ENCODE measurements at regions not wholly inside any gene's neighbourhood (a gene's known extent, or its start where the extent isn't known, plus 50 kb on each side); places are given as distances from the start of the nearest gene placed in this dataset.
"Not testable (repeated sequence)": the region's sequence is repeated elsewhere in the genome, so short reads cannot be mapped to it uniquely, and the experiment has no call there.

DNA sequence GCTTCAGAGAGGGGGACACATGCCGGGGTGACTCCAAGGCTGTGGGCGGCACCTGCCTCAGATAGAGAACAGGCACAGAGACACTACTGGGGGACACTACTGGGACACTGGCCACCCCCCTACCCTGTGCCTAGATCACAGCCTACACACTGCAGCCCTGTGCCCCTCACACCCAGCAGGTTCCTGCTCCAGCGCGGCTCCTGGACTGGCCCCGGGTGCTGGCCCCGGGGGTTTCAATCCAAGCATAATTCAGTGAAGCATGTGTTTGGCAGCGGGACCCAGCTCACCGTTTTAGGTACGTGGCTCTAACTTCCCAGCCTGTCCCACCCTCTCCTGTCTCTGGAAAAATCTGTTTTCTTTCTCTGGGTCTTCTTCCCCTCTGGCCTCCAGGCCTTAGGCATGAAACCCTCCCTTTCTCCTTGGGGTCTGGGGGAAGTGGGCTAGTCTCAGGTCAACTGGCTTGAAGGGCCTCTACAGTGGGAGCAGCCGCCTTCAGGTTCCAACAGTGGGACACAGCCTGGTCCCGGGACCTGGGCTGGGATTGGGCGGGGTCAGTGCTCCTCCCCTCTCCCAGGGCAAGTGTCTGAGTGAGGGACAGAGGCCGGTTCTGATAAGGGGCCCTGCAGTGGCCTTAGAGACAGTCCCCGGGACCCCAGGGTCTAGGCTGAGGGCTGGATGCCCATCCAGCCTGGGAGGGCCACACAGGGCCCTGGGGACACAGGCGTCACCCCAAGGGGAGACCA, 98.8 kb downstream of the CRYBB2 start:
- H3K4me1 ChIP-seq, result no peaks in the 10 kb centered on the region
- no peak for DNase-seq
- no peaks in the 10 kb centered on the region for H3K9me3 ChIP-seq
- no peaks in the 10 kb centered on the region for H3K27me3 ChIP-seq
- peak in 2 of 8 donors; percentile 13 to 38 for ATAC-seq
- intact Hi-C loops (cut with DNase I), result loop anchor here in 1 of 10 donors (5.0 kb wide), 1 partner anchor 581 kb away; no protein-coding TSS in a partner anchor
- TF ChIP-seq, protein P1, sequence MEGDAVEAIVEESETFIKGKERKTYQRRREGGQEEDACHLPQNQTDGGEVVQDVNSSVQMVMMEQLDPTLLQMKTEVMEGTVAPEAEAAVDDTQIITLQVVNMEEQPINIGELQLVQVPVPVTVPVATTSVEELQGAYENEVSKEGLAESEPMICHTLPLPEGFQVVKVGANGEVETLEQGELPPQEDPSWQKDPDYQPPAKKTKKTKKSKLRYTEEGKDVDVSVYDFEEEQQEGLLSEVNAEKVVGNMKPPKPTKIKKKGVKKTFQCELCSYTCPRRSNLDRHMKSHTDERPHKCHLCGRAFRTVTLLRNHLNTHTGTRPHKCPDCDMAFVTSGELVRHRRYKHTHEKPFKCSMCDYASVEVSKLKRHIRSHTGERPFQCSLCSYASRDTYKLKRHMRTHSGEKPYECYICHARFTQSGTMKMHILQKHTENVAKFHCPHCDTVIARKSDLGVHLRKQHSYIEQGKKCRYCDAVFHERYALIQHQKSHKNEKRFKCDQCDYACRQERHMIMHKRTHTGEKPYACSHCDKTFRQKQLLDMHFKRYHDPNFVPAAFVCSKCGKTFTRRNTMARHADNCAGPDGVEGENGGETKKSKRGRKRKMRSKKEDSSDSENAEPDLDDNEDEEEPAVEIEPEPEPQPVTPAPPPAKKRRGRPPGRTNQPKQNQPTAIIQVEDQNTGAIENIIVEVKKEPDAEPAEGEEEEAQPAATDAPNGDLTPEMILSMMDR (IDR thresholded peaks at IDR 0.05), result no peak
- no peak overlapping the region for H3K4me3 ChIP-seq
- WGBS, 2 donors, result 66 to 82% methylated on average over 13 to 15 of the region's 15 CpGs
- H3K27ac ChIP-seq, result no peak overlapping the region
- no peaks in the 10 kb centered on the region for H3K36me3 ChIP-seq

DNA sequence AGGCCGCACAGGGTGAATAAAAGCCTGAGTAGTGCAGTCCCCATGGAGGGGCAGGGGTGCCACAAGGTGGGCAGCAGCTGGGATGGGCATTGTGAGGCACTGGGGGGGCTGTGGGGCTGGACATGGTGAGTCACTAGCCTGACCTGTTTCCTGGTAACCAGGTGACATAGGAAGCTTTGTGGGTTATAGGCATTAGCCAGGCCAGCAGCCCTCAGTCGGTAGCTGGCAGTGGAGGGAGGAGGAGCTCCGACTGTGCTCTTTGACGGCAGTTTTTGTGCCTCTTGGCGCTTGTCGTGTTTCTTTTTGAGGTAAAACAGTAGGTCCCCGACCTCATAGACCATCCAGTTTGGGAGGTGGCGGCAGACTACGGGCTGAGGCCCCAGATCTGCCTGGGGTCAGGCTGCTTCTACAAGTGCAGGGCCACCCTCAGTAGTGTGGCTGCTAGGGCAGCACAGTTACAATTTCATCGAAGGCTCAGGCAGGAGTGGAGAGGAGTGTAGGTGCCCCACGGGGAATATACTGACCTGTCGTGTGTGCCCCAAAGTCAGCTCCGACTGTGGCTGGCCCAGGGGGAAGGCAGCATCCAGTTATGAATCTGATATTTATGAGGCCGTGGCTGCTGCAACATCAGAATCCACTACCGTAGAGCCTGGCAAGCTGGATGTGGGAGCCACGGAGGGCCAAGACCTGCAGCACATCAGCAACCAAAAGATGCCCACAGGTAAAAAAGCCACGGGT, 107.7 kb downstream of the CRYBB2 start:
- ATAC-seq (no peak), DNase-seq (no peak)
- H3K9me3 ChIP-seq, result no peaks in the 10 kb centered on the region
- H3K27ac ChIP-seq, result no peak overlapping the region
- peaks cover 0 to 5% (median 0%) of the 10 kb centered on the region in 7 donors for H3K27me3 ChIP-seq
- TF ChIP-seq, protein P1 (IDR thresholded peaks at IDR 0.05), result no peak
- no peak overlapping the region for H3K4me3 ChIP-seq
- no peaks in the 10 kb centered on the region for H3K4me1 ChIP-seq
- 81 to 88% methylated on average over 16 of the region's 17 CpGs for WGBS, 2 donors
- H3K36me3 ChIP-seq, result no peaks in the 10 kb centered on the region
- intact Hi-C loops (cut with DNase I), result no loop called here

DNA sequence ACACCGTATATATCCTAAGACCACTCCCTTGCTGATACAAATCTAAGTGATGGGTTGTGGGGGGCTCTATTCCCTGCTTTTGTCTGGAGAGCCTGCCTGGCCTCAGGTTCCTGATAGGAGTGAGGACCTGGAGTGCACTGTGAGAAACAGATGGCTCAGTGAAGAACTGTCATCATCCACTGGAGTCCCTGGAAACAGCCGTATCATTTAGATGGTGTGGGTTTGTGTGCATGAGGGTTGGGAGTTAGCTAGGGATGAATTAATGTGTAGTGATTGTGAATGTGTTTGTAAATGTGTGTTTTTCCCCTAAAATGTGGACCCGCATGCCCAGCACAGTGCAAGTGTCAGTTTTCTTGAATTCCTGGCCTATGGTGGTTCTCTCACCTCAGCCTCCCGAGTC, 111.6 kb downstream of the CRYBB2 start:
- Histone ChIP-seq H3K4me1 (no peaks in the 10 kb centered on the region), H3K27ac (no peak overlapping the region), H3K36me3 (no peaks in the 10 kb centered on the region), H3K27me3 (no peaks in the 10 kb centered on the region), H3K9me3 (peaks cover 0 to 6% (median 0%) of the 10 kb centered on the region in 11 donors), H3K4me3 (no peak overlapping the region)
- WGBS, 2 donors, result 85% methylated on average over 4 of the region's 4 CpGs
- intact Hi-C loops (cut with DNase I), result loop anchor here in 3 of 10 donors (5.0 to 10.0 kb wide), 3 partner anchors 94 to 126 kb away; no protein-coding TSS in a partner anchor
- DNase-seq, result no peak
- TF ChIP-seq, protein P1 (IDR thresholded peaks at IDR 0.05), result no peak
- ATAC-seq, result no peak

DNA sequence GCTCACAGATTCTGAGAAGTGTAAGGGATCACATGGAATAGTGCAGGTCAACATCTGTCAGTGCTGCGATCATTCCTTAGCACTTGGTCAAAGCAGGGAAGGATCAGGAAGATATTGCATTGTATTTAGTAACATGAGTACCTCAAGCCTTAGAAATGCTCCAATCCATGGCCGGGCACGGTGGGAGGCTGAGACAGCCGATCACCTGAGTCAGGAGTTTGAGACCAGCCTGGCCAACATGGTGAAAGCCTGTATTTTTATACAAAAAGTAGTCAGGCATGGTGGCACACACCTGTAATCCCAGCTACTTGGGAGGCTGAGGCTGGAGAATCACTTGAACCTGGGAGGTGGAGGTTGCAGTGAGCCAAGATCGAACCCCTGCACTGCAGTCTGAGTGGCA, 112.5 kb downstream of the CRYBB2 start:
- not testable (repeated sequence) for H3K36me3 ChIP-seq, ATAC-seq, H3K27ac ChIP-seq, H3K9me3 ChIP-seq, DNase-seq, H3K27me3 ChIP-seq, H3K4me1 ChIP-seq, H3K4me3 ChIP-seq
- intact Hi-C loops (cut with DNase I), result loop anchor here in 3 of 10 donors (5.0 to 10.0 kb wide), 3 partner anchors 95 to 127 kb away; no protein-coding TSS in a partner anchor
- WGBS, 2 donors, result 76 to 82% methylated on average over 5 of the region's 5 CpGs

Data from heart right ventricle (tissue), 16 donors.